ENCODE measurements at regions not wholly inside any gene's neighbourhood (a gene's known extent, or its start where the extent isn't known, plus 50 kb on each side); places are given as distances from the start of the nearest gene placed in this dataset.

DNA sequence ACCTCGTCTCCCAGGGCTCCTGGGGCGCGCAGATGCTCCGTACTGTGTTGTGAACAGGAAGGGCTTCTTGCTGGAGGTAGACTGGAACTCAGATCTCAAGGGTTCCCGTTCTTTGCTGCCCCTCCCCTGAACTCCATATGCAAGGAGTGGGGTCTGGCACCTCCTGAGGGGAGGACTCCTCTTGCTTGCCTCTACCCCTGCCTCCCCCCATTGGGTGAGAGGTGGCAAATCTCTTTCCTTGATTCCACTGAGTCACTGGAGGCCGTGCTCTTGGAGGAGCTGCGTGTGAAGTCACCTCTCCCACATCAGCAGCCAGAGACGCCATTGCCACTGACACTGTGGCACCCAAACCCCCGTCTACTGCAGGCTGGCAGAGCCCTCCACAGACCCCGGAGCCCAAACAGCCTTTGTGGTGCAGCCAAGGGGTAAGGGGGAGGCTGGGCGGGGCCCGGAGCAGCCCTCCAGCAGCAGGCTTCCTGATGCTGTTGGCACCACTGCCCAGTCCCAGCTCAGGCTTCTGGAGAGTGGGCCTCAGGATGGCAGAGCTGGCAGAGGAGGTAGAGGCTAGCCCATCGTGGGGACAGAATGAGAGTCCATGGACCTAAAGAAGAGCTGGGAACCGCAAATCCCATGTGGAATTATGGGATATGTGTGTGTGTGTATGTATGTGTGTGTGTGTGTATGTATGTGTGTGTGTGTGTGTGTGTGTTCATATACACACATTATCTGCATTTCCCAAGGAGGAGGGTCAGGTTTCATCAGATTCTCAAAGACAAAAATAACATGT is 104.9 kb upstream of the RUNX3 start:
- TF ChIP-seq, protein P1, sequence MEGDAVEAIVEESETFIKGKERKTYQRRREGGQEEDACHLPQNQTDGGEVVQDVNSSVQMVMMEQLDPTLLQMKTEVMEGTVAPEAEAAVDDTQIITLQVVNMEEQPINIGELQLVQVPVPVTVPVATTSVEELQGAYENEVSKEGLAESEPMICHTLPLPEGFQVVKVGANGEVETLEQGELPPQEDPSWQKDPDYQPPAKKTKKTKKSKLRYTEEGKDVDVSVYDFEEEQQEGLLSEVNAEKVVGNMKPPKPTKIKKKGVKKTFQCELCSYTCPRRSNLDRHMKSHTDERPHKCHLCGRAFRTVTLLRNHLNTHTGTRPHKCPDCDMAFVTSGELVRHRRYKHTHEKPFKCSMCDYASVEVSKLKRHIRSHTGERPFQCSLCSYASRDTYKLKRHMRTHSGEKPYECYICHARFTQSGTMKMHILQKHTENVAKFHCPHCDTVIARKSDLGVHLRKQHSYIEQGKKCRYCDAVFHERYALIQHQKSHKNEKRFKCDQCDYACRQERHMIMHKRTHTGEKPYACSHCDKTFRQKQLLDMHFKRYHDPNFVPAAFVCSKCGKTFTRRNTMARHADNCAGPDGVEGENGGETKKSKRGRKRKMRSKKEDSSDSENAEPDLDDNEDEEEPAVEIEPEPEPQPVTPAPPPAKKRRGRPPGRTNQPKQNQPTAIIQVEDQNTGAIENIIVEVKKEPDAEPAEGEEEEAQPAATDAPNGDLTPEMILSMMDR (IDR thresholded peaks at IDR 0.05; ENCODE audit: low read depth, low read length, poor library complexity, severe bottlenecking) = no peak
- no peak for TF ChIP-seq EZH2phosphoT487 (IDR thresholded peaks at IDR 0.05; ENCODE audit: borderline replicate concordance, low read length)

Data from DOHH2 (cell line).